GM21381 (cell line): ENCODE measurements at regions not wholly inside any gene's neighbourhood (a gene's known extent, or its start where the extent isn't known, plus 50 kb on each side); places are given as distances from the start of the nearest gene placed in this dataset.

Experiments used
- ATAC-seq: cut with Tn5 transposase; IDR thresholded peaks from one replicate; pipeline ENCODE4 v1.9.1; 2021; ENCODE audit warnings: mild to moderate bottlenecking, moderate library complexity; ENCODE audit not compliant: unreplicated experiment

DNA sequence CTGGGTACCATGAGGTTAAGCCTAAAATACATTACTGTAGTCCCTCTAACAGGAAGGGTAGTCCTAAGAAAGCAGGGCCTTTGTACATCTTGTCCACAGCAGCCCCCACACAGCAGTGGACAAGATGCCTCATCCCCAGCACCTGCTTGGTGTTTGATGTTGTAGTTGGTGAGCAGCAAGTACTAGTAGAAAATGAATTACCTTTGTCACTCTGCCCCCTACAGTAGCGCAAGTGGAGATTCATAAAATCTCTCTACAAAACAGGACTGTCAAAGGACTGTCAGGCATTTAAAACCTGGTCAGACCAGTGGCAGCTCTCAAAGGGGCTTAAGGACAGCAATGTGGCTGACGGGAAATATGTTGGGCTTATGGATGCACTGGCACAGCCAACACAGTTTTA lies 122.5 kb downstream of the TMEM174 start:
- no peak for ATAC-seq

DNA sequence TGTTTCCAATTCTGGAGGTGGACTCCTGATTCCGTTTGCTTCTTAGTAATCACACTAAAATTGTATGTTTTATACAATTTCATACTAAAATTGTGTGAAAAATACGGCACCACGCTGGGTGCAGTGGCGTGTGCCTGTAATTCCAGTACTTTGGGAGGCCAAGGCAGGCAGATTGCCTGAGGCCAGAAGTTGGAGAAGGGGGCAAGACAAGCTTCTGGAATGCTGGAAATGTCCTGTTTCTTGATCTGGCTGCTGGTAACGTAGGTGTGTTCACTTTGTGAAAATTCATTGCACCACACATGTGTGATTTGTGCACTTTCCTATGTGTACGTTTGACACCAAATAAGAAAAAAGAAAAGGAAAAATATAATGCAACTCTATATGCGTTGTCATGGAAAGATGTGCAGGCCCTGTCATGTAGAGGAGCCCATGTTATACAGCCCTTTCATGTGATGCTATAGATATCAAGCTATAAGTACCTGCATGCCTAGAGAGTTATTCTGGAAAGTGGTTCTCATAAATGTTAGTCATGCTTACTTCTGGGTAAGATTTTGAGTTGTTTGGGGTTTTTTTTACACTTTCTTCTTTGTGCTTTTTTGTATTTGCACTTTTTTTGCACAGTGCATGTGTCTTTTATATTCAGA lies 119.9 kb downstream of the TMEM174 start:
- no peak for ATAC-seq

DNA sequence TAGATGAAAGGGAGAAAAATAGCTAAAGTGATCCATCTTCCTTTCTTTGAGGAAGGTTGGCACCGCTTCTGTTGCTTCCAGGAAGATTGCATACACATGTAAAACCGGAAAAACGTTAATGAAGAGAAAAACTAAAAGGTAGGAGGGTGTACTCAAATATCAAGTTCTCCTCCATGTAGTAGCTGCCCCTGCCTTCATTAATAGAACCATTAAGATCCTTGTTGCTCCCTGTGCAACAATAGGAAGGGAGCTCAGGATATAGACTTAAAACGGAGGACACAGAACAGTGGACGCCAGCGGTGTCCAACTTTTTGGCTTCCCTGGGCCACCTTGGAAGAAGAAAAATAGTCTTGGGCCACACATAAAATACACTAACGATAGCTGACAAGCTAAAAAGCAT lies 118.9 kb downstream of the TMEM174 start:
- no peak for ATAC-seq

DNA sequence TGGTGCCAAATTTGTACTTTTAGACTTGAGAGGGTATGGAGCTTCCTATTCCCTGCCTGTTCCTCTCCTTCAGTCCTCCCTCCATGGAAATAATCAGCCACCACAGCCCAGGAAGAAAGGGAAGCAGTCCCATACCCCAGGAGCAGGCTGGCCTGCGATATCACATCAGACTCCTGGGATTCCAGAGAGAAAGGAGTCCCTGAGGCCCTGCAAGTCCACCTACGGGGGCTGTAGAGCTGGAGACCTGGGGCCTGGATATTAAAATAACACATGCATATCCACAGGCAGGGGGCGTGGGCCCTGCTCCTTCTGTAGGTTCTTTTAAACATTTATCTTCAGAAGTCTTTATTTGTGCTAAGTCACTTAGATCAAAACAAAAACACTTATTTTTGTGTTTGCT lies 117.2 kb downstream of the TMEM174 start:
- no peak for ATAC-seq

DNA sequence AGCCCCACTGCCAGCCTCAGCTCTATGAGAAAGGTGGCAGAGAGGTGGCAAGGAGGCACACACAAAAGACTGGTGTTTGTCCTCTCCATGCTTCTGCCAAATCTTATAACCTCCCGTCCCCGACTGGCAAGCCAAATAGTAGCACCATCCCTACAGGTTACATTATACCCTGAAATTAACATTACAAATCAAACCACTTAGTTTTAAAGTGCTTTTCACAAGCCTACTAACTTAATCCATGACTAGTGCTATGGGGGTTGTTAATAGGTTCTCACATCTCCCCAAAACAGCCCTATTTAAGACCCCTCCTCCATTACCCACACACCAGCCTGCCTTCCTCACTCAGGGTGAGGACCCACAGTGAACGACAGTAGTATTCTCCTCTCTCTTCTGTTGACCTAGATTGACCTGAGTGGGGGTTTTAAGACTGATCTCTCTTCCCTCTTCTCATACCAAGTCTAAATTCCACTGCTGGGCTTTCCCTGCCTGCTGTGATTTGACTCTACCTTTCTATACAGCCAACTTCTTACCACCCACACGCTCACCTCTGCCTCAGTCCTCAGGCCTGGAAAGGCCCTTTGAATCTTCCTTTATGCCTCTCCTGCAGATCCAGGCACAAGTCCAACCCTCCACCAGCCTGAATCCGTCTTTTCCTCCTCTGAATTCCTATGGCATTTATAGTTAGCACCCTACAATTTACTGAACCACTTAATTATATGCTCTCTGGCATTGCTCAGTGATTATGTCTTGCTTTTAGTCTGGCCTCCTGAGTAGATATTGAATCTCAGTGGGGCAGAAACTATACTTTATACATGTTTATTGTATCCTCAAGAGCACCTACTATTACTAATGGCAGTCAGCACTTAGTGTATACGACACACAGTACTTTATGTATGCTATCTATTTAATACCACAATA lies 116.1 kb downstream of the TMEM174 start:
- no peak for ATAC-seq

DNA sequence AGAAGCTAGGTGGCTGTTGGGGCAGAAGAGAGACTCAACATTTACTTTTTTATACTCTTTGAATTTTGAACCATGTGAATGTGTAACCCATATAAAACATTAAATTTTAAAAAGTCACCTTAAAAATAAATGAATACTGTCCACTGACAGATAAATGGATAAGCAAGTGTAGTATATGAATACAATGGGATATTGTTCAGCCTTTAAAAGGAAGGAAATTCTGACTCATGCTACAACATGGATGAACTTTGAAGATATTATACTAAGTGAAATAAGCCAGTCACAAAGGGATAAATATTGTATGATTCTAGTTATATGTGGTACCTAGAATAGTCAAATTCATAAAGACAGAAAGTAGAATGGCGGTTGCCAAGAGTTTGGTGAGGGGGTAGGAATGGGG lies 113.9 kb downstream of the TMEM174 start:
- no peak for ATAC-seq

DNA sequence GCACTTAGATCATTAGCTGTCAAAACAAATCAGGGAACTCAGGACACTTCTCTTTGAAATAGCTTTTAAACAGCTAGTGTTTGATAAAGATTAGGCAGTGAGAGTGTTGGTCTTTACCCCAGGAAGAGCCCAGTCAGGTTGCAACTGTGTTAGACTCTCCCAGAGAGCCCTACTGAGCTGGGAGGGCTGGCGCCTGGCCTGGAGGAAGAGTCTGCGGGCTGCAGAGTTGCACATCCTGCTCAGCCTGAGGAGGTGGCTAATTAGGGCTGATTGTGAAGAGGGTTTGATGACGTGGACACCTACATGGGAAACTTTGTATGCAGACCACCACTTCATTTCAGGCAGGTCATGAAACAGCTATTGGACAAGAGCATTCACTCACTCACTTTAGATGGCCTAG lies 112.0 kb downstream of the TMEM174 start:
- ATAC-seq: no peak

DNA sequence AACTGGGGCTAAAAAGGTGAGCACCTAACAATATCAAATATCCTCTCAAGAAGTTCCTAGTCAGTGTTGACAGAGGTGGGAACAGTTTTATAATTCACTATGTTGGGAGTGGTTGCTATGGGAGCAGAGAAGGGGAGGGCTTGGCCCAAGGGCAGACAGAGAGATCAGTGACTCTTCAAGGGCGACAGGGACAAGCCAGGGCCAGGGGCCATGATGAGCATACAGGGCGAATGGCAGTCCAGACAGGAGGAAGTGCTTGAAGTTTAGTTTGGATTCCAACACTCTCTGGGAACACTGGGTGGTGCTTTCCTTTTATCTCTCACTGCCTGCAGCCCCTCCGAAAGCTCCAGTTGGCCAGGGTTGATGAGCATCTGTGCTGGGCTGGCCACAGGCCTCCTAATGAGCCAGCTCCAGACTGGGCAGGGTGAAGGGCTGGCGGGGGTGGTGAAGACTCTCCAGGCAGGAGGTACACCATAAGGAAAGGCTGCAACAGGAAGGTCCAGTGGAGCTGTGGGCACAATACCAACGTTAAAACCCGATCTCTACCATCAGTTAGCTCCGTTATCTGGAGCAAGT lies 111.3 kb downstream of the TMEM174 start:
- ATAC-seq: no peak

DNA sequence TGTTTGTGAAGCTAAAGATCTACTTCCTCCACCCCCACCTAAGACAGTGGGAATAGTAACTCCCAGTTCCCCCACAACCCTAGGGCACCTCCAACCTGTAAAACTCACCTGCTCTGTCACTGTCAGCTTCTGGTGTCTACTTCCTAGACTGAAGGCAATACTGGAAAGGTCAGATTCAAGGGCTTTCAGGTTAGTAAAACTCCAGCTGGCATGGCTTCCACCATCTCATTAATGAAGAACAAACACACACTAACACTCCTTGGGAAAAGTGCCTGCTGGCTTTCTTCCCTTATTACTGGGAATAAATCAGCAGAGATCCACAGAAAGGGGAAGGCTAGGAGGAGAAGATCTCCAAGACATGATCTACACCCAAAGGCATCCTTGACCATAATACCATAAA lies 109.9 kb downstream of the TMEM174 start:
- no peak for ATAC-seq

DNA sequence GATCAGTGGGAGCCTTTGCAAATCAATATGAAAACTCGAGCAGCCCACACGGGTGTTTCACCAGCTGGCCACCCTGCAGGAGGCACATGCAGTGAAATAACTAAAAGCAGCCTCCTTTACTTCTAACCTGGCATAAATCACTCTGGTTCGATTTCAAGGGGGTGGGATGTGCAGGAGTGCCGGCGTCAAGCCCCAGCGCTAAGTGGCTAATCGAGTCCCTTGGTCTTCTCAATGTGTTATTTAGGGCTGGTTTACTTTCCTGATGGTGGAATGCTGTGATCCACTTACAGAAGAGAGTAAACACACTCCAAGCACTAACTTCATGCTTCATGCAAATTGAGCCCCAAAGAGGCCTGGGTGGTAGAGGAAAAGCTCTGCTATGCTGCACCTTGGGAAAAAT lies 109.4 kb downstream of the TMEM174 start:
- no peak for ATAC-seq

DNA sequence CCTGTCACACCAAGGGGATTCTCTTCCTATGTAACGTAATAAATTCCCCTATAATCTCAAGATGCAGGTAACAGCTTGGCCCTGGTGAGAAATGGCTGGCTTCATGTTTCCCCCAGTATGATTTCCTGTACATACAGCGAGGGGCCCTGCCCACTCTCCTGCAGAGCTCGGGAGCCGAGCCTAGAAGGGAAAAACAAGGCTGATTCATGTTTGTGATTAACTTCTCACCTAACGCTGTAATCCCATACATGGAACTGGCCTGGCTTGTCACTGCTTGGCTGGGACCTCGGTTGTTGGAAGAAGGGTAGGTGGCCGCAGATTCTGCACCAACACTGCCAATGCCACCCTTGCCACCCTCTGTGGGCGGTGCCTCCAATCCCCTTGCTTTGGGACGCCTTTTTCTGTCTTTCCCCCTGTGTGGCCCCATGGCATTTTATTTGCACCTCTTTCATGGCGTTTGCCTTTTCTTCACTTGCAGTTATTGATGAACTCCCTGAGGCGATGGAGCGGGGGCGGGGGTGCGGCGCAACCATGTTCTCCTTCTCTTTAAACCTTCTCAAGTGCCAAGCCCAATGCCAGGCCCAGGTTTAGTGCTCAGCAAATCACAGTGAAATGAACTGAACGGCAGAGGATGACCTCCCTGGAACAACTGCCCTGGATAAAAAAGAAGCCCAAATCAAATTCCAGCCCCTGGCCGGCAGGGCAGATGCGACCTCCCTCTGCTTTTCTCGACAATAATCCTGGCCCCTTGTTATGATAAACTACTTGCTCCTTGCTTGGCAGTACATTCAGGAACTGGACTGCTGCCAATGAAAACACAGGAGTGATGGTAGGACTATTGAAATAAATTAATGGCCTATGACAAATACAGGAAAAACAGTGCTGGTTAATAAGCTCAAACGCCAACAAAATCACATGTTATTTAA lies 108.1 kb downstream of the TMEM174 start:
- ATAC-seq: no peak

DNA sequence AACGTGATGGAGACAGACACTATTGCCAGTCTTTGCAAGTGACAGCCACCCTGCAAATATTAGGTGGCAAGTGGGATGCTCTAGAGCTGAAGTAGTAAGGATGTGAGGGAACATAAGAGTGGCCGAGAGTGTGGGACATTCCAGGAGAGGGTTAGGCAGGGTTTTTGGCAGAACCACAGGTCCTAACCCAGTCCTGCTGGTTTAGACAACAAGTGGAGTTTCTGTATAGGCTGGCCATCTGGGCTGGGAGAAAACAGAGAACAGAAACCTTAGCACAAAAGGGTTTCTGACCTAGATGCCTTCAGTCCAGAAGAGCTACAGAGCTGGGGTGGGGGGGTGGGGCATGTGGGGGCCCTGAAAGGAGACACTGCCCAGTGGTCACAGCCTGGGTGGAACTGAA lies 107.4 kb downstream of the TMEM174 start:
- ATAC-seq: no peak

DNA sequence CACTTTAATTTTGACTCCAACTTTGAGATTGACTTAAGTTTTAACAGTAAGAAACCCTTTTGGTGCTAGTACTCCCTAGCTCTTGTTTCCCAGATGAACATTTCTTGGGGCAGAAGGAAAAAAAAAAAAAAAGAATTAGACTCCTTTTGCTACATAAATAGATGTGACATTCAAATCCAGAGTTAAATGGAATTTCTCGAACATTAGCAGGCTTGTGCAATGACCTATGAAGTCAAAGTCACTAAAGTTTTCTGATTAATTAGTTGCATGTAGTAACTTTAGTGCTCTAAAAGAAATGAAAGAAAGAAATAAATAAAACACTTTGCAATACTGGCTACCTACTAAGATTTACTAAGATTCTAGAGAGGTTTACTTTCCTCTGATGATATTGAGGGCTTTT lies 106.8 kb downstream of the TMEM174 start:
- no peak for ATAC-seq

DNA sequence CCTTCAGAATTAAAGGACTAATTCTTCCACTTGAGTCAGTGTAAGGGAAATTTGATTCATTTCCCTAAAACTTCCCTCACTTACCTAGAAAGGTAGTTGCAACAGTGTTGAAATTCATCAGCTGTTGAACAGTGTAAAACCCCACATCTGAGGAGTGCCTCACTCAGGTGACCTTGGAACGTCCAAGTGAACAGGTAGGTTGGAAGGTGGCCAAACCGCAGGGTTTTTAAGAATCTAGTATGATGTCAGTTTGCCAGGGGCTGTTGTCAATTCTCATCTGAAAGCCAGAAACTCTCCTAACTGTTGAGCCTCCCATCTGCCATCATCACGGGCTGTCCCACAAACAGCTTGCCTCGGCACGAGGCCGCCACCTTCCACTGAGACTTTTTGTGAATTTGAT lies 105.7 kb downstream of the TMEM174 start:
- ATAC-seq: no peak

DNA sequence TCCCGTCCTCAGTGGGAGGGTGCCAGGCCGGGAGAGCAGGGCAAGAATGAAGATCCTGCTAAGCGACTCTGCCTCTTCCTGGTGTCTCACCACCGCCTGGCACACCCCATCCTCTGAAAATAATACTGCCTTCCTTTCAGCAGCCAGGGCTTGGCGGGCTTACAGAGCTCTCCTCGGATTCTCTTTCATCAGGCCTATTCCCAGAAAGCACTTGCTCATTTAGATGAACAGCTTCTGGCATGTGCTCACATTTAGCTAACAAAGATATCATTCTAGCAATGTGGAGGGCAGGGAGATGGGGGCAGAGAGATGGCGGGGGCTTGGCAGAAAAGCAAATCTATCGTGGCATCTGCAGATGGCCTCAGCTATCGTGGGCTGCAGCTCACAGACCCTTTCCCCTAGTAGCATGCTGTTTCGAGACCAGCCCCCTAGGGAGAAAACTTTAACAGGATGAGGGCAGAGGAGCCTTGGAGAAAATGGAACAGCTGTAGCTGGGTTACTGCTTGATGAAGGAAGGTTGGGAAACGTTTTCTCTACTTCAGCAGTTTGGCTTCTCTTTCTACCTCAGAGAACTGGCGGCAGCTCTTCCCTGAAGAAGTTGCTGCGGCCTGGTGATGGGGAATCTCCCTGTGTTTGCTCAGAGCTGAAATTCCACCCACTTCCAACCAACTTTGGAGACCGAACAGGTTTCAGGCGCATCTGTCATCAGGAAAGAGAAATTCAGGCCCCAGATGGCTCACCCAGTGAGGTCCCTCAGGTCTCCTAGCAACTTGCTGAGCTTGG lies 102.1 kb downstream of the TMEM174 start:
- no peak for ATAC-seq

DNA sequence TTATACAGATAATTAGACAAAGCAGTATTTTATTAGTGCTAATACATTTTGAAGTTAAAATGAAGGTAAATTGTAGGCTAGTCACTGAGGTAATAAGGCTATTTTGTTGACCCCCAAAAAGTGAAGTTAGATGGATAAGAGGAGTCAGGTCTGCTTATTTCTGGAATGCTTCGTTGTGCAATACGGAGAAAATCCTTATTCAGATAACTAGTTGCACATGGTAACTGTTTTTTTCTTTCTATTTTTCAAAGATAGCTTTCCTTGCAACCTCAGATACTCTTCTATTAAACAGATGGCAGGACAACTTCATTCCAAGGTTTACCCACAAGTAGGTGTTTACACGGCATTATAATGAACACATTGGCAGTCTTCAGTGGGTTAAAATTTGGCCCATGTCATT lies 101.1 kb downstream of the TMEM174 start:
- ATAC-seq: no peak

DNA sequence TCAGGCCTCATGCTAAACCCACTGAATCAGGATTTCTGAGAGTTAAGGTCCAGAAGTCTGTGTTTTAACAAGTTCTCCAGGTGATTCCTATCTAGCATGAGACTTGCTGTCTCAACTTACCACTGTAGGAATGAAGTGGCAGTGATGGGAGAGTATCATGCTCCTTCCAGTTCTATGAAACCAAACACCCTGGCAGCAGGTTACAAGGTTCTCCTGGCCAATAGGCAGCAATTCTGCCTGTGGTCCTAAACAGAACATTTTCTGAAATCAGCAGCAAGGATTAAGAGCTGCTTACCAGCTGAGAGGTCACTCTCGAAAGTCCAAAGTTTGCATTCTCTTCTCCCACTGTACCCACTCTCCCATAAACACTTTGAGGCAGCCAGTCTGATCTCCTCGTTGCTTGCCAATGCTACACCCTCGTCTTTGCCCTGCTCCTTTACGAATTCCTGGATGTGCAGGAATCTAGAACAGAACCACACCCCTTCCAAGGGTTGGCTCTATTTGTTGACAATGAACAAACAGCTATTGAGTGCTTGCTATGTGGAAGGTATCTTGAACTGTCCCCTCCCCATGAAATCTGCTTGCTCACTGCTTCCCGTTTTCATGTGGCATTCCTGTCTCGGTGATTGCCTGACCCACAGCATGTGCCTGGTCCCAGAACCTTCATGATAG lies 100.5 kb downstream of the TMEM174 start:
- no peak for ATAC-seq

DNA sequence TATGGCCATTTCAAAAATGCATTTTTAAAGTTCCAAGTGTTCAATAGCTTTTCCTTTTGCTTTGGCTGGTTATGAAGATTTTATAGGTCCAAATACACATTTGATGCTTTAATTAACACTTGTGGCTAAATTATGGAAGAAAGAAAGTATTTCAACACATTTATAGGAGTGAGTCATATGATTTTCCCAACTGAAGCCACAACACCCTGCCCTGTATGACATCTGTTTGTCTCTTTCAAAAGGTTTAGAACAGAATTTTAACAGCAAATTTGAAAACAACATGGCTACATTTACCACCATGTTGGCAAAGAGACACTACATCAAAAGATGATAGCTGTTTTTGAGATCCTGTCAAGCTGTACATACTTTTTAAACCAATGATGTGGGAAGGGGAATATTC lies 99.4 kb downstream of the TMEM174 start:
- ATAC-seq: no peak

DNA sequence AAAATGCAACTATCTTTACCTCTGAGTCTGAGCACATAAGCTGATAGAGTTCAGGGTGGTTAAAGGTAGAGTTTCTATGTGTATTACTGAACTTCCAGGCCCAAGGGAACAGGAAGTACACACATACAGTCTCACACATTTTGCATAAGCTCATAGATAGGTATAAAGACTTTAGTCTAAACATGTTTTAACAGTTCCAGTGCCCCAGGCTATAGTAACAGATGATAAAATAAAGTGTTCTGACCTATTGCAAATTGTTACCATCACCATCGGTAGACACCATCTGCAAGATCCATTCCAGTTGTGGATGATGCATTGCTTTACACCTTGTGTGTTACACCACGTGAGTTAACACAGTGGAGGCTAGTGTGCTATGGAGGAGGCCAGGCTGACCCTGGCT lies 95.8 kb downstream of the TMEM174 start:
- ATAC-seq: no peak
